Suprapubic skin (tissue), 4 donors: ENCODE measurements at regions not wholly inside any gene's neighbourhood (a gene's known extent, or its start where the extent isn't known, plus 50 kb on each side); places are given as distances from the start of the nearest gene placed in this dataset.

Experiments used
- DNase-seq, 2 donors: peaks; one replicate each; pipeline ENCODE4 v3.0.0-alpha.2; 2019; ENCODE audit warnings: low spot score in 2 of 2
- H3K27ac ChIP-seq: fragments of 200-600 bp; sonication (generic); one replicate; pipeline ENCODE4 v1.5.1; 2019
- H3K27me3 ChIP-seq: fragments of 200-600 bp; sonication (generic); one replicate; pipeline ENCODE4 v1.5.1; 2019
- H3K36me3 ChIP-seq: fragments of 200-600 bp; sonication (generic); one replicate; pipeline ENCODE4 v1.5.1; 2019
- H3K4me1 ChIP-seq: fragments of 200-600 bp; sonication (generic); one replicate; pipeline ENCODE4 v1.5.1; 2019
- H3K4me3 ChIP-seq: fragments of 200-600 bp; sonication (generic); one replicate; pipeline ENCODE4 v1.5.1; 2019; ENCODE audit warnings: mild to moderate bottlenecking
- H3K9me3 ChIP-seq: fragments of 200-600 bp; sonication (generic); one replicate; pipeline ENCODE4 v1.5.1; 2019
- CTCF ChIP-seq, 2 donors: fragments of 200-600 bp in 1 of 2; fragments of 450-650 bp in 1 of 2; sonication (generic) in 1 of 2; IDR thresholded peaks; one replicate each; pipeline ENCODE4 v1.5.1; 2016 to 2019; ENCODE audit warnings: antibody characterized with exemption in 2 of 2, mild to moderate bottlenecking in 1 of 2, moderate library complexity in 1 of 2
- EP300 ChIP-seq: sonication (generic); formaldehyde crosslinking; IDR thresholded peaks from one replicate; pipeline ENCODE4 v1.6.1; 2017; ENCODE audit warnings: antibody characterized with exemption
- POLR2A ChIP-seq, 2 donors: fragments of 450-650 bp; IDR thresholded peaks; one replicate each; pipeline ENCODE4 v1.6.1; 2017; ENCODE audit warnings: antibody characterized with exemption in 2 of 2, mild to moderate bottlenecking in 2 of 2, moderate library complexity in 2 of 2
- POLR2AphosphoS5 ChIP-seq, 3 donors: sonication (generic); formaldehyde crosslinking; IDR thresholded peaks; one replicate each; pipeline ENCODE4 v1.6.1; 2017; ENCODE audit warnings: antibody characterized with exemption in 3 of 3
- WGBS: methylation state at CpG from one replicate; pipeline ENCODE4 v1.1.5; 2018; 5-methylcytosine and 5-hydroxymethylcytosine counted together

DNA sequence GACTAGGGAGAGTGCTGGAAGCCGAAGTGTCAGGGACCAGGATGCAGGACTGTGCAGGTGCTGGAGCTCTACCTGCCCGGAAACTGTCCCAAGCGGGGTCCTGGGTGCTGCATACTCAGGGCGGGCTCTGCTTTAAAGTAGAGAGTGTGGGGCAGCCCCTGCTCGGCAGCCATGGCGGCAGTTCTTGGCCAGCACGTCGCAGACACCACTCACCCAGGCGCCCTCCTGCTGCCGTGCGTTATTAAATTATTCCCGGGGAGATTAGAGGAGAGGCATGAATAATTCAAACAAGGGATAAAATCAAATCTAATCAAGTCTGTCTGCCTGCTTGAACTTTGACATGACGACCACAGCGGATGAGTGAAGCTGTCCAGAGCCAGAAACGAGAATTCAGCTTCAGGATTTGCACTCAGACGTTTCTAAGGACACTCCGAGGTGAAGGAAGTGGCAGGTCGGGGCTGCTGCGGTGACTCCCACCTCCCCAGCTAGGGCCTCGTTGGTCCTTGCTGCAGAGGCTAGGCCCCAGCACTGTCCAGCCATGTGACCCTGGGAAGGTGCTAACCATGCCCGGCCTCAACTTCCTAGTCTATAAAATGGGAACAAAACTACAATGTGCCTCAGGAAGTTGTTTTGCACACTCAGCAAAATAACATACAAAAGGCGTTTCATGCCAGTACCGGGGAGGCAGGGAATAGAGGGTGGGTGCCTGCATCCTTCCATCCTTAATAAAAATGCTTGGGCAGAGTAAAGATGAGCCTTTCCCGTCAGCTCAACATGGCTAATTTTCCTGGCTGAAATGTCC, 91.3 kb upstream of the ADAMTS2 start:
- TF ChIP-seq POLR2AphosphoS5 (IDR thresholded peaks at IDR 0.05): no peak
- TF ChIP-seq CTCF (IDR thresholded peaks at IDR 0.05): no peak
- no peak for TF ChIP-seq POLR2A (IDR thresholded peaks at IDR 0.05)
- TF ChIP-seq EP300: no peak
- no peaks in the 10 kb centered on the region for H3K4me1 ChIP-seq
- H3K27ac ChIP-seq: no peak overlapping the region
- H3K4me3 ChIP-seq: no peak overlapping the region
- 84% methylated on average over 22 of the region's 24 CpGs for WGBS
- H3K27me3 ChIP-seq: peaks cover 18% of the 10 kb centered on the region
- no peaks in the 10 kb centered on the region for H3K9me3 ChIP-seq
- no peaks in the 10 kb centered on the region for H3K36me3 ChIP-seq
- no peak for DNase-seq

DNA sequence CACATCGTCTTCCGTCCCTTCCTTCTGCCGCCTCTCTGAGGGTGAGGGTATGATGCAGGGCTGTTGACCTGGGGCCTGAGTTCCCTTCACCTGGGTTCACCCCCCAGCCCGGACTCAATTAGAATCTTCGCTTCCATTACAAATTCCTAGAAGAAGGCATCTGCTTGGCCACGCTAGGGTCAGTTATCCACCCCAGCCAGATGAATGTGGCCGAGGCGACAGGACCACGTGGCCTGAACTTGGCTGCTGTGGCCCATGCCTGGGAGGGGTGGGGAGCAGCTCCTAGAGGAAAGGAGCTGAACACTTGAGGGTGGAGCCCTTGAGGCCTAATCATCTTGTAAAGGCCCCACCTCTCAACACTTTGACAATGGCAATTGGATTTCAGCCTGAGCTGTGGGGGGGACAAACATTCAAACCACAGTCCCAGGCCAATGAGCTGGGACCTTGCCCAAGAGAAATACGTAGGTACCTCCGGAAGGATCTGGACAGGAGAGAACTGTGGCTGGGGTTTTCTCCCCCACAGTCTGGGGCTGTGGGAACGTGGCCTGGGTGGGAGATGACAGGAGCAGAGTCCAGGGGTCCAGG, 90.6 kb upstream of the ADAMTS2 start:
- Histone ChIP-seq H3K4me3 (no peak overlapping the region), H3K27ac (no peak overlapping the region), H3K27me3 (peaks cover 18% of the 10 kb centered on the region), H3K36me3 (no peaks in the 10 kb centered on the region), H3K9me3 (no peaks in the 10 kb centered on the region), H3K4me1 (no peaks in the 10 kb centered on the region)
- DNase-seq: no peak
- TF ChIP-seq CTCF (IDR thresholded peaks at IDR 0.05): no peak
- no peak for TF ChIP-seq POLR2AphosphoS5 (IDR thresholded peaks at IDR 0.05)
- TF ChIP-seq EP300: no peak
- no peak for TF ChIP-seq POLR2A (IDR thresholded peaks at IDR 0.05)
- 85% methylated on average over 9 of the region's 12 CpGs for WGBS

GRCh38 chr5:179435181-179435580, 89.9 kb upstream of the ADAMTS2 start:
- Histone ChIP-seq H3K4me1 (no peaks in the 10 kb centered on the region), H3K27me3 (peaks cover 18% of the 10 kb centered on the region), H3K36me3 (no peaks in the 10 kb centered on the region), H3K27ac (no peak overlapping the region), H3K9me3 (no peaks in the 10 kb centered on the region), H3K4me3 (no peak overlapping the region)
- 93% methylated on average over 4 of the region's 4 CpGs for WGBS
- TF ChIP-seq POLR2A (IDR thresholded peaks at IDR 0.05) (no peak), EP300 (no peak), CTCF (IDR thresholded peaks at IDR 0.05) (no peak), POLR2AphosphoS5 (IDR thresholded peaks at IDR 0.05) (no peak)
- no peak for DNase-seq

DNA sequence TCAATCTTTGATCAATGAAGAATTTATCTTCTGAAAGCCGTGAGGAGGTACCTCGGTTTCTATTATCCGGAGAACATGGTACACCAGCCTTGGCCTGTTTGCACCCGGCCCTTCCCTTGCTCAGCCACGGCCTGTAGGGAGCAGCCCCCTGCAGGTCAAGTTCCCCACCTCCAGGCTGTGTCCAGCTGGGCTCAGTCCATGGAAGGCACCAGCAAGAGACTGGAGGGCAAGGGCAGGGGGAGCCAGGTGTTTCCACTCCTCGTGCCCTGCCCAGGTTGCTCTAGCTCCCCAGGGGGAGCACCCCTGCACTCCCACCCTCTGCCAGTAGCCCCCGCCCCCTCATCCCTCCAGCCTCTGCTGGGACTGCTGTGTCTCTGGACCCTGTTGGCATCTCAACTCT, 87.3 kb upstream of the ADAMTS2 start:
- Histone ChIP-seq H3K27me3 (no peaks in the 10 kb centered on the region), H3K4me1 (no peaks in the 10 kb centered on the region), H3K27ac (no peak overlapping the region), H3K4me3 (no peak overlapping the region), H3K36me3 (no peaks in the 10 kb centered on the region), H3K9me3 (no peaks in the 10 kb centered on the region)
- TF ChIP-seq POLR2A (IDR thresholded peaks at IDR 0.05) (no peak), POLR2AphosphoS5 (IDR thresholded peaks at IDR 0.05) (no peak), CTCF (IDR thresholded peaks at IDR 0.05) (no peak), EP300 (no peak)
- DNase-seq: no peak
- 75% methylated on average over 7 of the region's 7 CpGs for WGBS

- no peak for TF ChIP-seq POLR2A (IDR thresholded peaks at IDR 0.05)
- TF ChIP-seq CTCF (IDR thresholded peaks at IDR 0.05): no peak
- TF ChIP-seq POLR2AphosphoS5 (IDR thresholded peaks at IDR 0.05): no peak
- no peak for TF ChIP-seq EP300
- DNase-seq: no peak
- no peak overlapping the region for H3K4me3 ChIP-seq
- H3K36me3 ChIP-seq: no peaks in the 10 kb centered on the region
- no peaks in the 10 kb centered on the region for H3K9me3 ChIP-seq
- 71% methylated on average over 6 of the region's 6 CpGs for WGBS
- H3K27ac ChIP-seq: no peak overlapping the region
- no peaks in the 10 kb centered on the region for H3K27me3 ChIP-seq
- H3K4me1 ChIP-seq: no peaks in the 10 kb centered on the region
Observed at GRCh38 chr5:179431221-179431824, 86.1 kb upstream of the ADAMTS2 start.
